GM18499 (cell line): ENCODE measurements at regions not wholly inside any gene's neighbourhood (a gene's known extent, or its start where the extent isn't known, plus 50 kb on each side); places are given as distances from the start of the nearest gene placed in this dataset.

ENCODE experiments used
- ATAC-seq: cut with Tn5 transposase; IDR thresholded peaks from one replicate; pipeline ENCODE4 v1.9.1; 2021; ENCODE audit warnings: moderate number of reproducible peaks; ENCODE audit not compliant: insufficient read depth, unreplicated experiment

GRCh38 chr14:21987937-21988336, 314.3 kb upstream of the OR4E1 start:
- ATAC-seq = no peak

GRCh38 chr14:21985081-21985480, 311.5 kb upstream of the OR4E1 start:
- ATAC-seq = no peak

DNA sequence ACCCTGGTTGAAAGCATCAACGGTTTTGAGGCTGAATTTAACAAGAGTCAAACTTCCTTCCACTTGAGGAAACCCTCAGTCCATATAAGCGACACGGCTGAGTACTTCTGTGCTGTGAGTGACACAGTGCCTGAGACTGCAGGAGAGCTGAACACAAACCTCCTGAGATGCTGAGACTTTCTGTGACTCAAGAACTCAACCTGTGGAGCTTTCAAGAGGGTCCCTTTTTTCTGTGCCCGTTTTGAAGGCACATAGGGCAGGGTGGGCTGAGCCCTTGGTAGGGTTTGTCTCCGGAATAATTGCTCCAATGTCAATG, 305.3 kb upstream of the OR4E1 start:
- ATAC-seq = no peak

- no peak for ATAC-seq
These were observed 304.8 kb upstream of the OR4E1 start for GRCh38 chr14:21978184-21978998.

GRCh38 chr14:21974741-21975140, 301.1 kb upstream of the OR4E1 start:
- ATAC-seq = no peak

GRCh38 chr14:21965042-21965441, 291.4 kb upstream of the OR4E1 start:
- ATAC-seq = no peak

GRCh38 chr14:21964180-21964579, 290.6 kb upstream of the OR4E1 start:
- ATAC-seq = no peak

GRCh38 chr14:21960636-21961035, 287.0 kb upstream of the OR4E1 start:
- no peak for ATAC-seq

DNA sequence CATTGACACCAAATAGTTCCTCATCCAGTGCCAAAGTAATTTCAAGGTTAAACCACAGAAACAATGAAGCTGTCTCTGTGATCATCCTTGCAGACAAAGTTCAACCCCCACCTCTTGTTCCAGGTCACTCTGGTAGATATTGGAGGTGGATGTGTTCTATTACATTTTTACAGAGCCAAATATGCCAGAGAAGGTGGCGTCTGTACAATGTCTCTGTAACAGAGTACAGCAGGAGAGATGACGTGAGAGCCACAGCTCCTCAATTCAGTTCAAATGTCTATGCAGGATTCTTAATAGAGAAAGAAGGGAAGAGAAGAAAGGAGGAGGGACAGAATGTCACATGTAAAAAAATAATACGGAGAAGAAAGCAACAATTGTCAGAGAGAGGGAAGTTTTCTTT, 268.3 kb upstream of the OR4E1 start:
- no peak for ATAC-seq

GRCh38 chr14:21940887-21941856, 267.6 kb upstream of the OR4E1 start:
- ATAC-seq = no peak

DNA sequence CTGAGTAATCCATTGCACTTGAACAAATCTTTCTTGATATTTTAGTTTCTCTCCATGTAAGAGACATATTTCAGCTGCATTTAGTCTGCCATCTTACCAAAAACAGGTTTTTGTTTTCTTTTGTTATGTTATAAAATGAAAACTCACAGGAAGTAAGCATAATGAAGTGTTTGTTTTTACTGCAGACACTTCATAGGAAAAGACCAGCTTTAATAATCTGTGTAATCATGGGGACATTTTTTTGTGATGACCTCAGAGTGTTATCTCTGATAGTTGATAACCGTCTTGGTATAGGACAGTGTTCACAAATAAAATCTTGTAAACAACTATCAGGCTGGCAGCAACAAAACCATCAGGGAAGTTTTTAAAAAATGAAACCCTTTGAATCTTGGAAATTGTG, 266.2 kb upstream of the OR4E1 start:
- ATAC-seq = no peak

- ATAC-seq = no peak
These were observed 264.4 kb upstream of the OR4E1 start for GRCh38 chr14:21937996-21938395.

- ATAC-seq = no peak
These were observed 260.1 kb upstream of the OR4E1 start for GRCh38 chr14:21933681-21934080.

DNA sequence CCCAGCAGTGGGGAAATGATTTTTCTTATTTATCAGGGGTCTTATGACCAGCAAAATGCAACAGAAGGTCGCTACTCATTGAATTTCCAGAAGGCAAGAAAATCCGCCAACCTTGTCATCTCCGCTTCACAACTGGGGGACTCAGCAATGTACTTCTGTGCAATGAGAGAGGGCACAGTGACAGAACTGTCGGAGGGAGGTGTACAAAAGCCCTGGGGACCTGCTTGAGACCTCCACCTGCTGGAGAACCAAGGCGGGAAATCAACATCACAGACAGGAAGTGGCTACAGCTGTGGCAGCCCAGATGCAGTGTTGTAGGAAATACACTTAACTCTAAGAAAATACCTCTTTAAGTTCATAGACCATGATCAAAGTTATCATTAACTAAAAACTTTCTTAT, 250.9 kb upstream of the OR4E1 start:
- ATAC-seq = peak; percentile 80

DNA sequence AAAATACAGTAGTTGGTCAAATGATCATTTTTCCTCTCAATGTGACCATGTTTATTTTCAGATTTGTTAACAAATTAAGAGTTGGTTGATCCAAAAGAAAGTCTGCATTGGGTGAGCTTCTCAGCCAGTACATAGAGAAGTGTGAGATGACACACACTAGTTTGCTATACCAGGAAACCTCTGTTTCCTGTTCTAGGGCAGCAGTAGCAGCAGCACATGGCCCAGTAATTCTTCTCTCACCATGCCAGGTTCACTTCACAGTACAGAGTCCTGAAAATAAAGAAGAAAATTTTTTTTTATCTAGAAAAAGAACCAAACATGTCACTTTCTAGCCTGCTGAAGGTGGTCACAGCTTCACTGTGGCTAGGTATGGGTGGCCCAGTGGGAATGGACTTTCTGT, 250.2 kb upstream of the OR4E1 start:
- no peak for ATAC-seq

GRCh38 chr14:21921453-21921852, 247.8 kb upstream of the OR4E1 start:
- ATAC-seq = no peak

DNA sequence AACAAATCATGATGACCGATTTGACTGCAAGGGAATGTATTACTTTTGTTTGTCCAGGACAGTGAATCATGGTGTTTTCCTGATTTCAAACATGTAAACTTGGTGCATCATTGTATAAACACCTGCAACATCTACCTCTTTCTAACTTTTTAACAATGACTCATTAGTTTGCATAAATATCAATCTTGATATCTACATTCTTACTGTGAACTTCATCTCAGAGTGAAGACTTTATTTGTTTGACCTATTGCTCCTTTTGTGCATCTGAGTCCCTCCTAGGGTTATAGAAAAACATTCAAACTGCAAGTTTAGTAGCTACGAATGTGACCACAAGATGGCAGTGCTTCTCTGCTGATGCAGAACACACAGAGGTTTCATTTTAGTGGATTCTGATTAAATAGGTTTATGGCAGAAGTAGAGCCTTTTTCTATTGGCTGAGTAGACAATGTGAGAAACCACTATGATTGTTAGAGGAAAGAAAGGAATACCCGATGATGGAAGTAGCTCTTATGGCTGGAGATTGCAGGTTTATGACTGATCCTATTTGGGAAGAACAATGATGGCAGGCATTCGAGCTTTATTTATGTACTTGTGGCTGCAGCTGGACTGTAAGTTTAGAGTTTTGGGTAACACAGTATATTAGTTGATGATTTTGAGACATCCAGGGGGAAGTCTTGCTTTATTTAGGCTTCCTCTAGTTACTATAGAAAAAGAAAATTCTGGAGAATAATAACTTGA, 244.2 kb upstream of the OR4E1 start:
- no peak for ATAC-seq

- no peak for ATAC-seq
These were observed 242.2 kb upstream of the OR4E1 start for GRCh38 chr14:21915826-21916225.

GRCh38 chr14:21913759-21914158, 240.1 kb upstream of the OR4E1 start:
- ATAC-seq = peak; percentile 55

DNA sequence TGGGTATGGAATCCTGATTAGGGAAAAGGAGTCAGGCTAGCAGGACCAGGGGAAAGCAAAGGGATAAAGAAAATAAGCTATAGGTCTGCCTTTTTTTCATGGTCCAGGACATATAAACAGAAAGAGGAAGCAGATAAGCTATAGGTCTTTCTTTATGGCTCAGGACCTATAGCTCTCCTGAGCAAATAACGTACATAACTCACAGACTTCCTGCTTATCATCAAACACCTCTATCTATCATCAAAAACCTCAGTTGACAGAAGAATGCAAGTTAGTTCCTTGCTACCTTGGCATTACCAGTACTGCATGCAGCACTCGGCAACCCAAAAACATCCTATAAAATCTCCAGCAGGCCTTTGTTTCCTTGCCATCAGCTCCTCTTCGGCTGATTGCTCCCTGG, 238.7 kb upstream of the OR4E1 start:
- no peak for ATAC-seq

- no peak for ATAC-seq
These were observed 238.3 kb upstream of the OR4E1 start for GRCh38 chr14:21911877-21912276.
